HG03103 (cell line): ENCODE measurements at regions not wholly inside any gene's neighbourhood (a gene's known extent, or its start where the extent isn't known, plus 50 kb on each side); places are given as distances from the start of the nearest gene placed in this dataset.
"Not testable (repeated sequence)": the region's sequence is repeated elsewhere in the genome, so short reads cannot be mapped to it uniquely, and the experiment has no call there.

Experiments
- ATAC-seq: cut with Tn5 transposase; IDR thresholded peaks from one replicate; pipeline ENCODE4 v1.9.1; 2021; ENCODE audit warnings: low read depth; ENCODE audit not compliant: unreplicated experiment

- ATAC-seq, result no peak
These were observed 242.2 kb upstream of the FANCL start for GRCh38 chr2:58483307-58483706.

- ATAC-seq, result no peak
These were observed 240.5 kb upstream of the FANCL start for GRCh38 chr2:58481670-58482069.

GRCh38 chr2:58480141-58480540 is 239.0 kb upstream of the FANCL start:
- ATAC-seq, result no peak

- no peak for ATAC-seq
These were observed 238.5 kb upstream of the FANCL start for GRCh38 chr2:58479535-58480140.

GRCh38 chr2:58476556-58476955 is 235.4 kb upstream of the FANCL start:
- no peak for ATAC-seq

GRCh38 chr2:58475756-58476155 is 234.6 kb upstream of the FANCL start:
- ATAC-seq, result no peak

- ATAC-seq, result no peak
These were observed 232.0 kb upstream of the FANCL start for GRCh38 chr2:58473165-58473564.

- ATAC-seq, result peak; percentile 65
These were observed 225.7 kb upstream of the FANCL start for GRCh38 chr2:58466804-58467203.

- ATAC-seq, result not testable (repeated sequence)
These were observed 224.9 kb upstream of the FANCL start for GRCh38 chr2:58466021-58466420.

GRCh38 chr2:58460670-58461069 is 219.5 kb upstream of the FANCL start:
- no peak for ATAC-seq

- ATAC-seq, result peak; percentile 88
These were observed 208.3 kb upstream of the FANCL start for GRCh38 chr2:58449286-58450010.

GRCh38 chr2:58448845-58449244 is 207.7 kb upstream of the FANCL start:
- ATAC-seq, result no peak

- ATAC-seq, result peak; percentile 37
These were observed 207.0 kb upstream of the FANCL start for GRCh38 chr2:58448065-58448507.

- no peak for ATAC-seq
These were observed 206.5 kb upstream of the FANCL start for GRCh38 chr2:58447586-58447985.

GRCh38 chr2:58441643-58442042 is 200.5 kb upstream of the FANCL start:
- ATAC-seq, result no peak

- no peak for ATAC-seq
These were observed 195.7 kb upstream of the FANCL start for GRCh38 chr2:58436872-58437271.

- ATAC-seq, result no peak
These were observed 194.1 kb upstream of the FANCL start for GRCh38 chr2:58435246-58435645.

- no peak for ATAC-seq
These were observed 193.6 kb upstream of the FANCL start for GRCh38 chr2:58434692-58435091.

GRCh38 chr2:58432491-58433170 is 191.5 kb upstream of the FANCL start:
- no peak for ATAC-seq

- no peak for ATAC-seq
These were observed 188.1 kb upstream of the FANCL start for GRCh38 chr2:58429014-58429875.
